HG03342 (cell line): ENCODE measurements at regions not wholly inside any gene's neighbourhood (a gene's known extent, or its start where the extent isn't known, plus 50 kb on each side); places are given as distances from the start of the nearest gene placed in this dataset.
"Not testable (repeated sequence)": the region's sequence is repeated elsewhere in the genome, so short reads cannot be mapped to it uniquely, and the experiment has no call there.

Experiments
- ATAC-seq: cut with Tn5 transposase; IDR thresholded peaks from one replicate; pipeline ENCODE4 v1.9.1; 2021; ENCODE audit warnings: mild to moderate bottlenecking, moderate library complexity; ENCODE audit not compliant: unreplicated experiment

DNA sequence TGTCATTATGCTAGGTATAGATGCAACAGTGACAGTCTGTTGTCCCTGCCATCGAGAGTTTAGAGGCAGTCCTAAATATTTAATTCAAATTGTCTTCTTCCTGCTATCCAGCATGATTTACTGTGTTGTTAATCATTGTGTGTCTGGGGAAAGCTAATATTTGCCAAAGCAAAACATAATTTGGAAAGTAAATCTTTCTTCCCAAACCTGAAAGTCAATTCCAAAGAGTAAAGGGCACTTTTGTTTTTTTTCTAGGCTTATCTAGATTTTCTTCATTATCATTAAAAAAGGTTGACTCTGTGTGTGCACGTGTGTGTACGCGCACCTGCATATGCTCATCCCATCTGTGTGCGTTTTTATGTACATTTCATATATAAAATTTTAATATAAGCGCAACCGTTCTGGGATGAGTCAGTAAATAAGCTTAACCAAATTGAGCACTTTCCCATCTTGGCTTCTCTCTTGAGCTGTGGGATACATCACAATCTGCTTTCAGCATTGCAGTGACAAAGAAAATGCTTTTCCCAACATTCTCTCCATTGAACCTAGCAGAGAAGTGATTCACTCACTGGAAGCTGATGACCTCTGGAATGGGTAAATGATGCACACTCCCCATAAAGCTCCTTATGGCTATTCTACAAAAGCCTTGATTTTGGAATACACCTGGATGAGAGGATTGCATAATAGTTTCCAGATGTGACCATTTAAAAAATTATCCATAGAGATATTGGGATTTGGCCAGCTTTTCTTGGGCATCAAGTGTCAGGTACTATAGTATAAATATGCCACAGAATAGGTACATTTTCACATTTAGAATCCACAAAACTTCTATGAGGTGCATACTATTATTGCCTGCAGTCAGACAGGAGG, 488.4 kb downstream of the ADCYAP1 start:
- ATAC-seq = no peak

DNA sequence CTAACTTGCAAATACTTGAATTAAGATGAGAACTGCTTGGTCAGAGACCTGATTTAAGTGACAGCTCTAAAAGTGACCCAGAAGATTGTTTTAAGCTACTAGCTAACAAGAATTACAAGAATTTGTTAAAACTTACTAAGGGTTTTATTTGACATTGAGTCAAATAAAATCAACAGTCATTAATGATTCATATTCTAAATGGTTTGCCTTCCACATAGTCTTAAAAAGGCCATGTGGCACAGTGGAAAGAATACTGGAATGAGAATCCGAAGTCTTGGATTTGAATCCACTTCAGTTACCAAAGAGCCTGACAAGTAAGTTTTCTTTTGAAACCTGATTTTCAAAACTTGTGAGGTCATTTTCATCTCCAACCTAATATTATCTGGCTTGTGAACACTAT, 489.3 kb downstream of the ADCYAP1 start:
- ATAC-seq = no peak

DNA sequence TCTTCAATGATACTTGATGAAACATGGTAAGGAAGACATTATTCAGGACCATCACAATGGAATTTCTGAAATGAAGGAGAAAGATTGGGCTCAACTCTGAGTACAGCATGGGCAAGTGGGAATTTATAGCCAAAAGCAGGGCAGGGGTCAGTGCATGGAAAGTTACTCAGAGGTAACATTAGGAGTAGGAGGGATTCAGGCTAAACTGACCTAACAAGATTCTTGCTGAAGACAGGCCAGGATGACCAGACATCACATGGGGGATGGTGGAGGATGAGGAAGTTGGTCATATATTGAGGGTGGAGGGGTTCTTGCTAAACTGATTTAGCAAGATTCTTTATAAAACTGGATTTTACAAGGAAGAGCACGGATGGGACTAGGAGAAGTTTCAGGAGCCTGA, 489.8 kb downstream of the ADCYAP1 start:
- ATAC-seq = no peak

DNA sequence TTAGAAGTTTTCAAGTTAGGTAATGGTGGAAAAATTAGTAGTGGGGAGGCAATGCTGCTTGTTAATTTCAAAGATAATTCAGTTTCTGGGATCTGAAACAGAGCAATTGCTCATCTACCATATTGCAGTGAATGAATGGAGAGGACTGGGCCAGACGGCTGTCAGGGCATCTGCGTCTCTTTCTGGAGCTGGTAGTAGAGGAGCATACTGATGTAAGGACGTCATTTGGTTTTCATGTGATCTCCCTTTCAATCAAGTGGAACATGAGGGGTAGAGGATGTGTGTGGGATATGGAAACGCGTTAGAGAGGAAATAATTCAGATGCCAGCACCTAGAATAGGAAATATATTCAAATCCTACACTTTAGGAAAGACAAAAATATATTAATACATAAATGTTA, 490.3 kb downstream of the ADCYAP1 start:
- ATAC-seq = no peak

DNA sequence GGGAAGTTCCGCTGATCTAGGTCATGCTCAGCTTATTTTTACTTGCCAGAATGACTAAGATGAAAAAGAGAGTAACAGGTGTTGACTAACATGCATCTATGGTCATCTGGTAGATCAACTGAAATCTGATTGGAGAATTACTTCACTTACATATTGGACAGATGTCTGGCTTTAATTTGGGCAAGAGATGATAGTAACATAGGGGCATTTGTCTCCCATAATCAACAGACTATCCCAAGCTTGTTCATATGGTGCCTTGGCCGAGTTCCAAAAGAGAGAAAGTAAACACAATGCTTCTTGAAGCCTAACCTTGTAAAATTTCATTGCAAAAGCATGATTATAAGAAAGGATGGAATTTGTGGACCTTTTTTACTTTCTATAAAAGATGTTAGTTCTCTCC, 503.7 kb downstream of the ADCYAP1 start:
- ATAC-seq = no peak

DNA sequence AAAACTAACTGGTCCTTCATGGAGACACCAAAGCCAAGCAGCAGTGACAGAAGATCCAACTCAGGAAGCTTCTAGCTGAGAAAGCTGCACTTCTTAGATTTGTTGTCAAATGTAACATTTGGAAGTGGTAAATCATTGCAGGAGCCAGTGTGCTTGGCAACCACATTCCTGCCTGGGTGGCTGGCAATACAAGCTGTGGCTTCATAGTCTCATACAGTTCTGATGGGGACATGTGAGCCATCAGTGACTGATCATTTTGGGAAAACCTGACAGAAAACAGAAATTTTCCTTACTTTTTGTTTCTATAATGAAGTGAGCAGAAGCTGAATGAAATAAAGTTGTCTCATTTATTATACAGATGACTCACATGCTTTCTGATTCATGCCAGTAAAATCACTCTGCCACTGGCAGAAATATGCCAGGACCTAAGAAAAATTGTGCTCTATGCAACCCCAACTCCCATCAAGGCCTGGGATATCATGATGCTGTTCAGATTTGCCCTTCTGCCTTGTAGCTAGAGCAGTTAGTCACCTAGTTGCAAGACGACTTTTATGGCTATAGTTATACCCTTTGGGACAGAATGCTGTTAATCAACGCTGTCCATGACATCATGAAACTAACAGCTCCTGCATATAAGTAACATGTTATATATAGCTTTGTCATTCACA, 508.1 kb downstream of the ADCYAP1 start:
- no peak for ATAC-seq

DNA sequence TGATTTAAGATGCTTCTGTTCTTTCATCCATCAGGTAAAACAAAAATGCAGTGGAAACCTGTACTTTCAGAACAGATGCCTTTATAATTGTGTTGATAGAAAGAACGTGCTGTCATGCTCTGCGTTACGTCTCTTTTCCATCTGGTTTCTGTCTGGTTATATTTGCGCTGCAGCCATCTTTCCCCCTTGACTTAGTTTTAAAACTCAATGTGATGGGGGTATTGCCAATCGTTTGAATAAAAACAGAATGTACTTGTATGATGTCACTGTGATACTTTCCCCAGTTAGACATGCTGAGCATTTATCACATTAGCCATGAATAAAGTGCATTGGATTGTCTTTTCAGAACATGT, 508.6 kb downstream of the ADCYAP1 start:
- ATAC-seq = no peak

DNA sequence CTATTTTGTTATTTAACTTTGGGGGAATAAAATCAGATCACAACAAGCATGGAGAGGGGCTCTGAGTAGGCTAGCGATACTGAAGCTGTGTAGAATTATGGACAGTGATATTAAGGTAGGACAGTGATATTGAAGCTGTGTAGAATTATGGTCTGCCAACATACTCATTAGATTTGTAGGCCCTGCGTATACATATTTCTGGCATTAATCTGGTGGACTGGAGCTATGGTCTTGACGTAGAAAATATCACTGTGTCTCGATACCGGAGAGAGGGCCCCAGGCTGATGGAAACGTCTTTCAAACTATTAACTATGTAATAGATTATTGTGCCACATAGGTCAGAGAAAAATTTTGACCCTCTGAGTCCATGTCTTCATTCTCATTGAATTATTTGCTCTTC, 511.4 kb downstream of the ADCYAP1 start:
- ATAC-seq = no peak

DNA sequence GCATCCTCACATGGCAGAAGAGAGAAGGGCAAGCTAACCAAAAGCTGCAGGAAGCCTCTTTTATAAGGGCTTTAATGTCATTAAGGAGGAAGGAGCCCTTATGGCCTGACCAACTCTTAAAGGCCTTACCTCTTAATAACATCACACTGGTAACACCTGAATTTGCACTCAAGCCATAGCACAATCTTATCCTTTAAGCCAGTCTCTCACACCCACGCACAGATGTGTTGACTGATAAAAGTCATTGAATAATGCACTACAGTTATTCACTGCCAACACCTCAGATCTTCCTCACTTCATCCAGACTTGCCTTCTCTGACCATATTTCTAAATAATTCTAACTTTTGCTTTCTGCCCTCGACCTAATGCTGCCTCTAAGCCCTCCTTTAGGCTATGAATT, 516.8 kb downstream of the ADCYAP1 start:
- ATAC-seq = no peak

DNA sequence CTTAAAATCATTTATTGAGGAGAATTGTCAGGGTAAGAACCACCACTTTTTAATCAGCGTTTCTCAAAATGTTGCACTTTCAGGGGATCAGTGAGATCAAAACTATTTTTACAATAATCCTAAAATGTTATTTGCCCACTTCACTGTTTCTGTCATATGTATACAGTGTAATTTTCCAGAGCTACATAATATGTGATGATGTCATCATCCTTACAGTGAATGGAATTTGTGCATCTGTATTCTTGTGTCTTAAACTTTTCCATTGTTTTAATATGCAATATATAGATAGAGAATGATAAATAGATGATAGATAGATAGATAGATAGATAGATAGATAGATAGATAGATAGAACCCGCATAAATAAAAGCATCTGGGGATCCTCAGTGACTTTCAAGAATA, 518.0 kb downstream of the ADCYAP1 start:
- no peak for ATAC-seq

DNA sequence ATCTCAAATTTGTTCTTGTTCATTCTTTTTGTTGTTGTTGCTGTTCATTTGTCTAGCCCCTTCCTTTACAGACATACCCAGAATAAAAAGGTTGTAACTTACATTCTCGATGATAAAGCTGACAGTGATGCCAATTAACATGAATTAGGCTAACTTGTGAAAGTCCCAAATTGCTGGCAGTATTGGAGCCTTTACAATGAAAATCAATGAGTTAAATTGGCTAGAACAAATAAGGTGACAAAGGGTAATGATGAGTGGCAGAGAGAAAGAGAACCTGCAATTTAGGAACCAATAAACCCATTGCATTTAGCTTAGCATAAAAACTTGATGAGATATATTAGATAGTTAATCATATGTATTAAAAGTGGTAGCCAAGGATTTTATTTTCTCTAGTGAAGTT, 521.0 kb downstream of the ADCYAP1 start:
- ATAC-seq = no peak

DNA sequence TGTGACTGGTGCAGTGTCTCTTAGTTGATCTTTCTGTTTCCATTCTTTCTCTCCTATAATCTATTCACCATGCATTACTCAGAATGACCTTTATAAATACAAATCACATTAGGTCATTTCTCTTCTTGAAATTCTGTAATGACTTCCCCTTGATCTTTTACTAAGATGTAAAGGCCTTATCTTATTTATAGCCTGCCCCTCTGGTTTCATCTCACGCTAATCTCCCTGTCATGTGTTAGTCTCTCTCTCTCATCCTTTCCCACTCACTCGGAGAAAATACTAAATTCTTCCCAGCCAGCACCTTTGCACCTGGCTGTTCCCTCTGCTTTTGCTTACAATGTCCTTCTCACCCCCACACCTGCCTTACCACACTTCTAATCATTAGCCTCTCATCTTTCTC, 530.8 kb downstream of the ADCYAP1 start:
- no peak for ATAC-seq

DNA sequence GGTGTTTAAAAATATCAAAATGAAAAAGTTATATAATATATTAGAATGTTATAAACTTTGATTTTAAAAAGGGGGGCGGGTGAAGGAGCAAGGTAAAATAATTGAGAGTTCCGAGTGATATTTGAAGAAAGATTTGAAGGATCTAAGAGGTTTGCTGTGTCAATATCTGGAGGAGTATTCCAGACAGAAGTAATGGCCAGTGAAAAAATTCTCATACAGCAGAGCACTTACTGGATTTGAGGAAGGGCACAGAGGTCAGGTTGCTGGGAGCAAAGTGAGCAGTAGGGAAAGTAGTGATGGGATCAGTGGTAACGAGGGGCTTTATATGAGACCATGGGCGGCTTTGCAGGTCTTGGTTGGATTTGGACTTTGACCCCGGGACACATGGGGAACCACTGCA, 531.5 kb downstream of the ADCYAP1 start:
- ATAC-seq = no peak

DNA sequence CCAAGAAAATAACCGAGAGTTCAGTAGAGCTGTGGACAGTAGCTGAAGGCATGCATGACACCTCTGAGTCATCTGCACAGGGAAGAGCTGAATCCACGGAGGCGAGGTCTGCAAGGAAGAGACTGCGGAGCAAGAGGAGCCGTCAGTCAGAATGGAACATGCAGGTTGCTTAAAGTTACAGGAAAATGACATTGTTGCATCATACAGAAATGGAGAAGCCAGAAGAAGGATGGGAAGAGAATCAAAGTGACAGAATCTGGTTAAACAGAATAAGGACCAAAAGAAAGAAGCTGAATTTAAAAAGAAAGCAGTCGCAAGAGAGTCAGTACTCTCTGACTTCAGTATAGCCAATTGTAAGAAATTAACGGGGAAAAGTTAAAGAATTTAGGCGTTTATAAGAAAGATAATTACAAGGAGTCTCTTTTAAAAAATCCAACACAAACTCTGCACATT, 533.8 kb downstream of the ADCYAP1 start:
- no peak for ATAC-seq

DNA sequence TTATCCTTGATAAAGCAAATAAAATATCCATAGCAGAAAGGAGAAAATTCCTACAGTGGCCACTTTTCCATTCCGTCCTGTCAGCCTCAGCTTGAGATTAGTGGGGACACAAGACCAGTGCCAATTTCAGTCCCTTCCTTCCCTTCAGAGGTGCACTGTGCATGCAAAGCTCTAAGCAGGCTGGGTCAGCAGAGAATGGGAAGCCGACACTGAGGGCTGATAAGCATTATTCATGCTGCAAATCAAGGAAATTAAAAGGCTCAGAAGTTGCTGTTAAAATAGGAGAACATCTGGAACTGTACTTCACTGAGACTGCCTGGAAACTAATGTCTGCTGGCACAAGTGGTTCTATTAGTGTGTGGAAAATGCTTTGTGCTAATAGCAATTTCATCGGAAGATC, 534.3 kb downstream of the ADCYAP1 start:
- no peak for ATAC-seq

DNA sequence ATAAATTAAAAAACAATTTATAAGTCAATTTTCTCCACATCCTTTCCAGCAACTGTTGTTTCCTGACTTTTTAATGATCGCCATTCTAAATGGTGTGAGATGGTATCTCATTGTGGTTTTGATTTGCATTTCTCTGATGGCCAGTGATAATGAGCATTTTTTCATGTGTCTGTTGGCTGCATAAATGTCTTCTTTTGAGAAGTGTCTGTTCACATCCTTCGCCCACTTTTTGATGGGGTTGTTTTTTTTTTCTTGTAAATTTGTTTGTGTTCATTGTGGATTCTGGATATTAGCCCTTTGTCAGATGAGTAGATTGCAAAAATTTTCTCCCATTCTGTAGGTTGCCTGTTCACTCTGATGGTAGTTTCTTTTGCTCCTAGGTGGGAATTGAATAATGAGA, 539.4 kb downstream of the ADCYAP1 start:
- not testable (repeated sequence) for ATAC-seq

DNA sequence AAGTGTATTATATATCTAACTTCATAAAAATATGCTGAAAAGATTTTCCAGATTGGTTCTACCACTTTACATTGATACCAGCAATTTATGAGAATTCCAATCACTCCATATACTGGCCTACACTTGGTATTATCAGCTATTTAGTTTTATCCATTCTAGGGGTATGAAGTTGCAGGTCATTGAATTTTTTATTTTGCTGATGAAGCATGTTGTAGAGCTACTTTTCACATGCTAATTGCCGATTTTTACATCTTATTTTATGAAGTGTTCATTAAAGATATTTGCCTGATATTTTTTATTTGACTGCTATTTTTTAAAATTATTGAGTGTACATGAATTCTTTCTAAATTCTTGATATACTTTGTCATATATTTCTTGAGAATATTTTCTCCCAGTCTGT, 542.1 kb downstream of the ADCYAP1 start:
- ATAC-seq = no peak

DNA sequence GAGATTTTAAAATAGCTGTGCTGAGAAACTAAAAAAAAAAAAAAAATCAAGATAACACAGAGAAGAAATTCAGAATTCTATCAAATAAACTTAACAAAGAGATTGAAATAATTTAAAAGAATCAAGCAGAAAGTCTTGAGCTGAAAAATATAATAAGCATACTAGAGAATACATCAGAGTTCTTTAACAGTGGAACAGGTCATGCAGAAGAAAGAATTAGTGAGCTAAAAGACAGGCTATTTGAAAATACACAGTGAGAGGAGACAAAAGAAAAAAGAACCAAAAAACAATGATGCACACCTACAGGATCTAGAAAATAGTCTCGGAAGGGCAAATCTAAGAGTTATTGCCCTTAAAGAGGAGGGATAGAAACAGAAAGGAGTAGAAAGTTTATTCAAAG, 548.1 kb downstream of the ADCYAP1 start:
- no peak for ATAC-seq

DNA sequence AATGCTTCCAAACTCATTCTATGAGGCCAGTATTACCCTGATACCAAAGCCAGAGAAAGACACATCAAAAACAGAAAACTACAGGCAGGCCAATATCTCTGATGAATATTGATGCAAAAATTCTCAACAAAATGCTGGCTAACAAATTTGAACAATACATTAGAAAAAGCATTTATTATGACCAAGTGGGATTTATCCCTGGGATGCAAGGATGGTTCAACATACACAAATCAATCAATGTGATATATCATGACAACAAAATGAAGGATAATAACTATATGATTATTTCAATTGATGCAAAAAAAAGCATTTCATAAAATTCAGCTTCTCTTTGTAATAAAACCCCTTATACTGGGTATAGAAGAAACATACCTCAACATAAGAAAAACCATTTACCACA, 550.9 kb downstream of the ADCYAP1 start:
- no peak for ATAC-seq

DNA sequence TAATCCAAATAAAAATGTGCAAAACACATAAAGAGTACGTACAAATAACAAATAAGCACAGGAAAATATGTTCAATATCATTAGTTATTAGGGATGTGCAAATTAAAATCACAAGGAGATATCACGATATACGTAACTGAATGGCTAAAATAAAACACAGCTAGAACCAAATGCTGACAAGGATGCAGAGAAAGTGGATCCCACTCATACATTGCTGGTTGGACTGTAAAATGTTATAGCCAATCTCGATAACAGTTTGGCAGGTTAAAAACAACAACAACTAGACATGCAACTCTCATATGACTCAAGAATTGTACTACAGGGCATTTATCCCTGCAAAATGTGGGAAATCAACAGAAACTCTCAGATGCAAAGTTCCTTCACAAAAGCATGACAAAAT, 553.9 kb downstream of the ADCYAP1 start:
- ATAC-seq = no peak

DNA sequence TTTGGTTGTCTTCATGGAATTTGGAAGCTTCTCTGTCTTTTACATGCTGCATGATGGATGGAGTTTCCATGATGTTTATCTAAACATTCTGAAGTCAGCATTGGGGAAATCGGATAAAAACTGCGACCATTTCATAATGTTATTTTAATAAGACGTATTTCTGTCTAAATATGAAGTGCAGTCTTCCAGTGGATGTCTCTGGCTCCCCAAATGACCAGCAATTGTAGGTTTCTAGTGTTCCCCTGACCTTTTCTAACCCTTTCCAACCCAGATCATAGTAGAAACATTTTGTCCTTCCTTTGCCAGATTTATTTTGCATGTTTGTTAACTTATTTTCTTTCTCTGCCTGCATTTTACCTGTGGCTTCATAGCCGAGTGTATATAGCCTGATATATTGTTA, 559.3 kb downstream of the ADCYAP1 start:
- no peak for ATAC-seq

DNA sequence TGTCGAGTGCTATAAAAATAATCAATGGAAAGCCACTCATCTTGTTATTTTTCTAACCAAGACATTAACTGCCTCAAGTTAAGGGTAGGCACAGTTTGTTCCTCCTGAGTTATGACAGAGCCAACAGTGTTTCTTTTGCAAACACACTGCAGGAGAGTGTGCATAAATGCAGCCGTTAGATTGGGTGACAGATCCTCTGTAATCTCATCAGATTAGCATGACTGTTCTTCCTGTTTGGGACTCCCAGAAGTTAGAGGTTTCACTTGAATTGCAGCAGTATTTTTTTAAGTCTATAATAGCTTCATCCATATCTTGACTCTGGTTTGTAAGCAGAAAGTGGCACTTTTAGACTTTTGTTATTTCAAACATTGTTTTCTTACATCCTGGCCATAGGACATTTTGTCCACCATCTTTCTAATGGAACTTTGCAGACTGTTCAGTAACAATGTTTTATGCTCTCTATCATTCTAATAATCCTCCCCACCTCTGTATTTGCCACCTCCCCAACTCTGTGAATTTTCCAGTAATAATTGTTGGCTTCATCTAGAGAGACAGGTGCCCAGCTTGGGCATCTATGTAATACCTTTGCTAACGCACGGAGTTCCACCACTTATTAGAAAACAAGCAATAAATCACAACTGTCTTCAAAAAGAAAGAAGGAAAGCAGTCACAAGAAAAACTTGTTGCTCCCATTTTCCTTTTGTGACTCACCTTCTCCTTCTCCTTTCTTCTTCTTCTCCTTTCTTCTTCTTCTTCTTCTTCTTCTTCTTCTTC, 560.0 kb downstream of the ADCYAP1 start:
- no peak for ATAC-seq
